PC-3 (cell line): ENCODE measurements at regions not wholly inside any gene's neighbourhood (a gene's known extent, or its start where the extent isn't known, plus 50 kb on each side); places are given as distances from the start of the nearest gene placed in this dataset.

Experiments used
- EZH2 ChIP-seq: fragments of 300-600 bp; sonication (generic); IDR thresholded peaks from one replicate; pipeline ENCODE4 v1.6.1; 2017; ENCODE audit warnings: antibody characterized with exemption, mild to moderate bottlenecking, low read length; ENCODE audit not compliant: unreplicated experiment
- EZH2phosphoT487 ChIP-seq: fragments of 300-600 bp; sonication (generic); IDR thresholded peaks from 2 replicates; pipeline ENCODE4 v1.6.1; 2018; ENCODE audit warnings: mild to moderate bottlenecking, antibody characterized with exemption, low read length, borderline replicate concordance
- TF ChIP-seq, protein P1 (sequence below): fragments of 300-600 bp; sonication (generic); conservative IDR thresholded peaks from 2 replicates; pipeline ENCODE4 v1.5.1; 2017; ENCODE audit warnings: antibody characterized with exemption, low read depth, mild to moderate bottlenecking, low read length

DNA sequence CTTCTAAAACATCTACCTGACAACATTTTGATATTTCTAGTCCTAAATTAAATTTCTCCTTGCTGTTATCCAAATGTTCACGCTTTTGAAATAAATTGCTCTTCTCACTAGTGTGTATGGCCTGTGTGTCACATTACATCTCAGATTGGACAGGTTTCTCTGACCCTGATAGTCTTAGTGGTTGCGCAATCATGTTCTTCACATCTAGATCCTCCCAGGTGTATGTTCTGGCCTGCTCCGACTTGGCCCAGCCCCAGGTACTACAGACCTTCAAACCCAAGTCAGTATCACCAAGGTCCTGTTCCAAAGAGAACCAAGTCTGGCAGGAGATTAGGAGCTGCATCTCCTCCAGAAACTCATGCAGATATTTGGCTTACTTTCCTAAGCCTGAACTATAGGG lies 209.5 kb downstream of the ASCL1 start:
- TF ChIP-seq, protein P1, sequence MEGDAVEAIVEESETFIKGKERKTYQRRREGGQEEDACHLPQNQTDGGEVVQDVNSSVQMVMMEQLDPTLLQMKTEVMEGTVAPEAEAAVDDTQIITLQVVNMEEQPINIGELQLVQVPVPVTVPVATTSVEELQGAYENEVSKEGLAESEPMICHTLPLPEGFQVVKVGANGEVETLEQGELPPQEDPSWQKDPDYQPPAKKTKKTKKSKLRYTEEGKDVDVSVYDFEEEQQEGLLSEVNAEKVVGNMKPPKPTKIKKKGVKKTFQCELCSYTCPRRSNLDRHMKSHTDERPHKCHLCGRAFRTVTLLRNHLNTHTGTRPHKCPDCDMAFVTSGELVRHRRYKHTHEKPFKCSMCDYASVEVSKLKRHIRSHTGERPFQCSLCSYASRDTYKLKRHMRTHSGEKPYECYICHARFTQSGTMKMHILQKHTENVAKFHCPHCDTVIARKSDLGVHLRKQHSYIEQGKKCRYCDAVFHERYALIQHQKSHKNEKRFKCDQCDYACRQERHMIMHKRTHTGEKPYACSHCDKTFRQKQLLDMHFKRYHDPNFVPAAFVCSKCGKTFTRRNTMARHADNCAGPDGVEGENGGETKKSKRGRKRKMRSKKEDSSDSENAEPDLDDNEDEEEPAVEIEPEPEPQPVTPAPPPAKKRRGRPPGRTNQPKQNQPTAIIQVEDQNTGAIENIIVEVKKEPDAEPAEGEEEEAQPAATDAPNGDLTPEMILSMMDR = no peak
- no peak for TF ChIP-seq EZH2
- TF ChIP-seq EZH2phosphoT487 = no peak
